ENCODE measurements at regions not wholly inside any gene's neighbourhood (a gene's known extent, or its start where the extent isn't known, plus 50 kb on each side); places are given as distances from the start of the nearest gene placed in this dataset.

GRCh38 chr2:16069933-16070647, 129.7 kb downstream of the MYCN start:
- TF ChIP-seq POLR2AphosphoS5 (IDR thresholded peaks at IDR 0.05; ENCODE audit: low read depth, low read length) (no peak), REST (IDR thresholded peaks at IDR 0.05; ENCODE audit: insufficient read depth in 1 of 2, low read depth in 2 of 2, low read length in 2 of 2) (no peak), FOXP2 (optimal IDR thresholded peaks at IDR 0.05; ENCODE audit: borderline replicate concordance, extremely low read depth, extremely low read length, insufficient read depth) (no peak), TAF1 (IDR thresholded peaks at IDR 0.05; ENCODE audit: borderline replicate concordance, insufficient read depth, low read length) (no peak), SIN3A (IDR thresholded peaks at IDR 0.05; ENCODE audit: borderline replicate concordance, insufficient read depth, low read length) (no peak)

GRCh38 chr2:16069663-16069932, 129.2 kb downstream of the MYCN start:
- no peak for TF ChIP-seq TAF1 (IDR thresholded peaks at IDR 0.05; ENCODE audit: borderline replicate concordance, insufficient read depth, low read length)

- TF ChIP-seq POLR2AphosphoS5 (IDR thresholded peaks at IDR 0.05; ENCODE audit: low read depth, low read length): no peak
Observed at GRCh38 chr2:16068552-16068940, 128.2 kb downstream of the MYCN start.

- TF ChIP-seq REST (IDR thresholded peaks at IDR 0.05; ENCODE audit: insufficient read depth in 1 of 2, low read depth in 2 of 2, low read length in 2 of 2): 0 out of 4 replicates have a peak, but pooled peaks of 1 of the 2 experiments have one; percentile 3
- TF ChIP-seq TAF1 (IDR thresholded peaks at IDR 0.05; ENCODE audit: borderline replicate concordance, insufficient read depth, low read length): no peak
Observed at GRCh38 chr2:16067866-16068551, 127.7 kb downstream of the MYCN start.

- TF ChIP-seq POLR2AphosphoS5 (IDR thresholded peaks at IDR 0.05; ENCODE audit: low read depth, low read length): no peak
- no peak for TF ChIP-seq REST (IDR thresholded peaks at IDR 0.05; ENCODE audit: insufficient read depth in 1 of 2, low read depth in 2 of 2, low read length in 2 of 2)
Observed at GRCh38 chr2:16067444-16067843, 127.1 kb downstream of the MYCN start.

GRCh38 chr2:16067037-16067406, 126.7 kb downstream of the MYCN start:
- TF ChIP-seq FOXP2 (optimal IDR thresholded peaks at IDR 0.05; ENCODE audit: borderline replicate concordance, extremely low read depth, extremely low read length, insufficient read depth) (no peak), SIN3A (IDR thresholded peaks at IDR 0.05; ENCODE audit: borderline replicate concordance, insufficient read depth, low read length) (no peak), REST (IDR thresholded peaks at IDR 0.05; ENCODE audit: insufficient read depth in 1 of 2, low read depth in 2 of 2, low read length in 2 of 2) (no peak), TAF1 (IDR thresholded peaks at IDR 0.05; ENCODE audit: borderline replicate concordance, insufficient read depth, low read length) (no peak), POLR2AphosphoS5 (IDR thresholded peaks at IDR 0.05; ENCODE audit: low read depth, low read length) (no peak)
